Epithelial cell of prostate (primary cell): ENCODE measurements at regions not wholly inside any gene's neighbourhood (a gene's known extent, or its start where the extent isn't known, plus 50 kb on each side); places are given as distances from the start of the nearest gene placed in this dataset.
"Not testable (repeated sequence)": the region's sequence is repeated elsewhere in the genome, so short reads cannot be mapped to it uniquely, and the experiment has no call there.

Source experiments
- DNase-seq: peaks from one replicate; pipeline ENCODE4 v3.0.0-alpha.2; 2011; ENCODE audit warnings: low read depth, low spot score
- H3K27ac ChIP-seq: fragments of 450-650 bp; 2 replicates; pipeline ENCODE4 v1.5.1; 2017; ENCODE audit warnings: mild to moderate bottlenecking

DNA sequence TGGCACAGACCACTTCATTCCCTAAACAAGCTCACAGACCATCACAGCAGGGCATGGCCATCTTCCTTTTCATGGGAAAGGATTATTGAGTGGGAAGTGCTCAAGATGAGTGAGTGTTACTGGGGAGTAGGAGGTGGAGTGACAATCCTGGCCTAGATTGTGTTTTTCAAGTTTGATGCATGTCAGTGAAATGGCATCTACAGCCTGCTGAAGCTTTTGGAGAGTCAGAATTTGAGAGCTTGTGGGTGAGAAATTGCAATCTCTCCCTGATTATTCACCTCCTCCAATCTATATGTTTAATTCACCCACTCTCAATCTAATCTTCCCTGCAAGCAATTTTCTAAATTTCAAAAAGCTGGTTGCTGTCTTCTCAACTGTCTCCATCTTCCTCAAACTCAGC is 156.1 kb upstream of the G2E3 start:
- H3K27ac ChIP-seq: no peak overlapping the region
- DNase-seq: no peak

DNA sequence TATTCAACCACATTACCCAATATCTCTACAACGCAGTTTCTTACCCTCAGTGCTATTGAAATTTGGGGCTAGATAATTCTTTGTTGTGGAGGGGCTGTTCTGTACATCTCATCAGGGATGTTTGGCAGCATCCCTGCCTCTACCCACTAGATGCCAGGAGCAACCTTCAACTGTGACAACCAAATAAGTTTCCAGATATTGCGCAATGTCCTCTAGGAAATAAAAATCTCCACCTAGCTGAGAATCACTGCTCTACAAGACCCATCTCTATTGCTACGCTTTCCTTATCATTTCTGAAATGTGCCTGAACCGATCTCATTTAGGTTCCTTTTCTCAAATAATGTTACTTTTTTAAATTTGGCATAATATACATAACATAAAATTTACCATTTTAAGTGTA is 155.2 kb upstream of the G2E3 start:
- DNase-seq: no peak
- no peak overlapping the region for H3K27ac ChIP-seq

DNA sequence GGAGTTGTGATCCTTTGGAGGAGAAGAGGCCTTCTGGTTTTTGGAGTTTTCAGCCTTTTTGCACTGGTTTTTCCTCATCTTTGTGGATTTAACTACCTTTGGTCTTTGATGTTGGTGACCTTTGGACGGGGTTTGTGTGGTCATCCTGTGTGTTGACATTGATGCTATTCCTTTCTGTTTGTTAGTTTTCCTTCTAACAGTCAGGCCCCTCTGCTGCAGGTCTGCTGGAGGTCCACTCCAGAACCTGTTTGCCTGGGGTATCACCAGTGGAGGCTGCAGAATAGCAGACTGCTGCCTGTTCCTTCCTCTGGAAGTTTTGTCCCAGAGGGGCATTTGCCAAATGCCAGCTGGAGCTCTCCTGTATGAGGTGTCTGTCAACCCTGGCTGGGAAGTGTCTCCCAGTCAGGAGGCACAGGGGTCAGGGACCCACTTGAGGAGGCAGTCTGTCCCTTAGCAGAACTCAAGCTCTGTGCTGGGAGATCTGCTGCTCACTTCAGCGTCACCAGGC is 149.4 kb upstream of the G2E3 start:
- H3K27ac ChIP-seq, DNase-seq: not testable (repeated sequence)

DNA sequence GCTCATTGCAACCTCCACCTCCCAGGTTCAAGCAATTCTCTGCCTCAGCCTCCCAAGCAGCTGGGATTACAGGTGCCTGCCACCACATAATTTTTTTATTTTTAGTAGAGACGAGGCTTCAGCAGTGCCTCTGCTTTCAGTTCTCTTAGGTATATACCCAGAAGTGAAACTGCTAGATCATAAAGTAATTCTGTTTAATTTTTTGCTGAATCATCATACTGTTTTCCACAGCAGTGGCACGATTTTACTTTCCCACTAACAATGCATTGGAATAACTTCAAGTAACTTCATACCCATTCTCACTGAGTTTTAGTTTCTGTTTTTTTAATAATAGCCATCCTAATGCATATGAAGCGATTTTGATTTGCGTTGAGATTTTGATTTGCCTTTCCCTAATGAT is 148.0 kb upstream of the G2E3 start:
- DNase-seq: no peak

DNA sequence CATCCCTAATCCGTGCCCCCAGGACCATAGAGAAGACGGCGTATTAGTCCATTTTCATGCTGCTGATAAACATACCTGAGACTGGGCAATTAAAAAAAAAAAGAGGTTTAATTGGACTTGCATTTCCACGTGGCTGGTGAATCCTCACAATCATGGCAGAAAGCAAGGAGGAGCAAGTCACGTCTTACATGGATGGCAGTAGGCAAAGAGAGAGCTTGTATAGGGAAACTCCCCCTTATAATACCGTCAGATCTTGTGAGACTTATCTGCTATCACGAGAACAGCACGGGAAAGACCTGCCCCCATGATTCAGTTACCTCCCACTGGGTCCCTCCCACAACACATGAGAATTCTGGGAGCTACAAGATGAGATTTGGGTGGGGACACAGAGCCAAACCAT is 145.8 kb upstream of the G2E3 start:
- not testable (repeated sequence) for H3K27ac ChIP-seq, DNase-seq

More for the DNA sequence above, 148.0 kb upstream of the G2E3 start:
- H3K27ac ChIP-seq: no peak overlapping the region

DNA sequence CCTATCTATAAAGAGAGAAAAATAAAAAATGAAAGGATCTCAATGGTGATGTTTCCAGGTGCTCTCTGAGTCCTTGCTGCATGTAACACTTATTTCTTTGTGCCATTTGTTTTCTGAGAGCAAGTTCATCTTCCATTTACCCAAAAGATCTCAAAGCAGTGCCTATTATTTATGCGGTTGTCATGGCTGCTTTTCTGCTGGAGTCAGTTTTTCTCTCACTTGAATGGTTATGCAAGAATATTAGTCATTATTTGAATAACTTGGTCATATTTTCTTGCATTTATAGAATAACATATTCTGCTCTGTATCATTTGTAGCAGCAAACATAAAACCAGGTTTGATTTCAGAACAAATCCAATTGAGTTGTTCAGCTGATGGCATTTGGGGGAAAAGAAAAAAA is 141.8 kb upstream of the G2E3 start:
- no peak for DNase-seq
- no peak overlapping the region for H3K27ac ChIP-seq

DNA sequence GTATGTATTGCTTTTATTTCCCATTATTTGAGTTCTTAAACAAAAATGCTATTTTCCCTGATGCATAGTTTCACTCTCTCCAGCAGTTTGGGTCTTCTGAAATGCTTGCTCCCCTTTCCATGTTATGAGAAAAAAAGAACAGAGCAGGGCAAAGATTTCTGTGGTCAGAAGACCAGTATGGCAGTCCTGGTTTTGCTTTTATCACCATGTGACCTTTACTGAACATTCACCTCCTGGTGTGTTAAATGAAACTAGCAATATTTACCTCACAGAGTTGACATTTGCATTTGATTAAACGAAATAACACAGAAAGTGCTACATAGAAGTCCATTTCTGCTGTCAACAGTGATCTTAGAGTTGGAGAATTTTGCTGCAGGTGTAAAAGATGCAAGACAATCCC is 141.0 kb upstream of the G2E3 start:
- DNase-seq: no peak
- no peak overlapping the region for H3K27ac ChIP-seq

DNA sequence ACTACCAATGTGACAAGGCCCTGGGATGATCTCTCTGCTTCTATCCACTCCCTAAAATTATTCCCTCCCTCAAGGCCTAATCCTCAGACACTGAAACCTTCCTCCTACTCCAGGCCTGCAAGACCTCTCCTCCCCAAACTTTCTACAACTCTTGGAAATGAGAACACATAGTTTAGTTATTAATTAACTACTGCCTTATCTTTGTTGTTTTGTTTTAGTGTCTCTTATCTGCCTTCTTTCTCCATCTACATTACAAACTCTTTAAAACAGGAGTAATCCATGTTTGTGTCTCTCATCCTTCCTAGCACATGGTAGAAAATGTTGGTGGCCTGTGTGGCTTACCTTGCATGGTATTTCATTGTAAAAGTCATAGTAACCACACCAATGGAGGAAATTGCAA is 139.9 kb upstream of the G2E3 start:
- no peak overlapping the region for H3K27ac ChIP-seq
- no peak for DNase-seq

DNA sequence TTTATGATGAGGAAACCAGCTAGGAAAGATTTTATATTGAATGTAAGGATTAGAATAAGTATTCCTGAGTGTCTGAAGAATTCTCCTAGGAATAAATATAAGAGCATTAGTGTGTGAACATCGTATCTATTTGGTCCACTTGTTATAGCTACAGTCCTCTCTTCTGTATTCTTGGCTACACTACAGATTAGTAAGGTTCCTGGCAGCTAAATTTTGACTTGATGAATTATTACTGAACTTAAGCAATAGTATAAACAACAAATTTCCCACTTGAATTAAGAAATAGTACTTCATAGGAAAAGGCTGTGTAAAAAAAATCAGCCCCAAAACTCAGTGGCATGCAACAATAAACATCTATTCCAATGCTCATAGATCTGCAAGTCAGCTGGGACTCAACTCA is 138.4 kb upstream of the G2E3 start:
- DNase-seq: no peak
- no peak overlapping the region for H3K27ac ChIP-seq

DNA sequence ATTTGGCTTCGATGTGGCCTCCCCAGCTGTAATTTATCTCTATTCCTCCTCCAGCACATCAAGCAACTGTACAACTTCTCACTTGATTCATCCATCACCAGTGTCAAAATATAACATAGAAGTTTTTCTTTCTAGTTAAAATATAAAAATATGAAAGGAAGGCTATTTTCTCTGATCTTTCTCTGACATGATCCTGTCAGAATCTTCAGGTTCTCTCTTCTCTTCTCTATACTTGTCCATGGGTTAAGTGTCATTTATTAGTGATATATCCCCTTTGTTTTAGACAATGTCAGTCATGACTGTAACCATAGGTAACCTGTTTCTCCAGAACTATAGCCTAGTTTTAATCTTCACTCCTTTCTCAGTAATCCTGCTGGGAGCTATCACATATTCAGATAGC is 132.5 kb upstream of the G2E3 start:
- no peak overlapping the region for H3K27ac ChIP-seq
- DNase-seq: no peak

DNA sequence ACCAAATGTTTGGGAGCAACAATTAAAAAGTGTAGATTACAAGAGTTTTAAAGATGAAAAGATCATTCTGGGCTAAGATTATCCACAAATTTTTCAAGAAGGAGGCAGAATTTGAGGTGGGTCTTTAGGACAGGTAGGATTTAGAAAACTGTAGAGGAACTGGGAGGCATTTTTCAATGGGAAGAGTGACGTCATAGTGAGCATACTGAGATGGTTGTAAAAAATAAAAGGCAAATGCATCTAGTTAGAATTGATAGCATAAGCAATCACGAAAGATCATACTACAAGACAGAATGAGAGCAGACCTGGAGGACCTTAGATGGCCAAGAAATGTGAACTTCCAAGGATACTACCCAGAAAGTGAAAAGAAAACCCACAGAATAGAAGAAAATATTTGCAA is 131.6 kb upstream of the G2E3 start:
- no peak for DNase-seq

DNA sequence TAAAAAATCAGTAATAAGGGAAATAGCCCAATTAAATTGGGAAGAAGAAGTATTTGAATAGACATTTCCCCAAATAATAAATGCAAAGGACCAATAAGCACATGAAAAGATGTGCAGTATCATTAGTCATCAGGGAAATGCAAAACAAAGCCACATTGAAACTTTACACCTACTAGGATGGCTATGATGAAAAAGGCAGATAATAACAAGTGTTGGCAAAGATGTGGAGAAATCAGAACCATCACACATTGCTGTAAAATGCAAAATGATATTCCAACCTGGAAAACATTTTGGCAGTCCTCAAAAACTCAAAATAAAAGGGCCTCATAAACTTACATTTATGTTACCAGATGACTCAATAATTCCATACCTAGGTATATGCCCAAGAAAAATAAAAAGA is 131.1 kb upstream of the G2E3 start:
- DNase-seq: no peak
- H3K27ac ChIP-seq: no peak overlapping the region

More for the DNA sequence above, 131.6 kb upstream of the G2E3 start:
- no peak overlapping the region for H3K27ac ChIP-seq

DNA sequence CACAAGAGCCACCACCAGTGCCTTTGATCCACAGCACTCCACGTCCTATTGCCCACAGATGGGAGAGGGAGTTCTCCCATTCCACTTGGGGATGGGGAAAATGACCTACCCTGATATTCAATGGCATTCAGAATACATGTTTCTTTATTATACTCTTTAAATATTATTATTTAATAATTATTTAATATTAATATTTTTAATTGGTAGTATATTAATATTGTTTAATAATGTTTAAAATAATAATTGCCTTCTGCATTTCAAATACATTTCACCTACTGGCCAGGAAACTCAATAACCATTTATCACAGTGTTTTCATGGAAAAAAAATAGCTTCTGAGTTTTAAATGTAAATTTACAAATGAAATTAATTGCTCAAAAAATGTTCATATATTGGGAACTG is 127.4 kb upstream of the G2E3 start:
- no peak overlapping the region for H3K27ac ChIP-seq
- DNase-seq: no peak

DNA sequence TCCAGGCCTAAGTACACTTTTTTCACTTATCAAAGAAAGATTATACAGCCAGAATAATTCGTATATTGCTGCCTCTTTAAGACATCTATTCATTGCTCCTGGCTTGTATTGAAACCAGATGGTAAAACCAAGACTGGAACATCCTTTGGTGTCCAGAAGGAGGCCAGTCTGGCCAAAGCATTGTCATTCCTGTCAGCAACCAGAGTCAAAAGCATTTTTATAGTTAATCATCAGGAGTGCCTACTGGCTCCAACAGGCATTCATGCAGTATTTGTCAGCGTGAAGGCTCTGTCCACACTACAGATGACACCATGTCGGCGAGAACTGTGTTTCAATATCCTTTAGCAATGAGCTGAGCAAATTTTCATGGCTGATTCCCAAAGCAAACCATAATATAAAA is 118.0 kb upstream of the G2E3 start:
- no peak for DNase-seq

DNA sequence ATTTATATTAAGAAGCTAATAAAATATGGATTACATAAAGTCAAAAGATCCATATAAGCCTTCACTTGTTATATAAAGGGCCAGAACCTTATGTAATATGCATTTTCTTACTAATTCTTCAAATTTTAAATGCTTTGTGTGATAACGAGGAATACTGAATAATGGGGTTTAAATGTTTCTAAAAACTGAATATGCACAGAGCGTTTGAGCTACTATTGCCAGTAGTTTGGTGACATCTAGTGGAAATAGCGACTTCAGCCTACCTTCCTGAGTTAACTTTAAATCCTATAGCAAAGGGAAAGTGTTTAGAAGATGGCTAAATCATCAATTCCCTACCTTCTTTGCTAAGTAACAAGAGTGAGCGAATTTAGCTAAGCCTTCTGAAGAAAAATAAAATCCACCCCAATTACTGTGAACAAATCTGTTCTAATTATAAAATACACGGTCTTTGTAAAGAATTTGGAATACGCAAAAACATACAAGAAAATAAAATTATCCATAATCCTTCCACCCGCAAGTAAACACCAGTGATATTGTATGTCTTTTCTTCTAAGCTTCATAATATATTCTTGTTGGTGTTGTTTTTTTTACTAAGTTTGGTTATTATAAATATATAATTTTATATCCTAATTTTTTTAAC is 115.5 kb upstream of the G2E3 start:
- no peak overlapping the region for H3K27ac ChIP-seq
- DNase-seq: no peak

More for the DNA sequence above, 118.0 kb upstream of the G2E3 start:
- H3K27ac ChIP-seq: no peak overlapping the region

DNA sequence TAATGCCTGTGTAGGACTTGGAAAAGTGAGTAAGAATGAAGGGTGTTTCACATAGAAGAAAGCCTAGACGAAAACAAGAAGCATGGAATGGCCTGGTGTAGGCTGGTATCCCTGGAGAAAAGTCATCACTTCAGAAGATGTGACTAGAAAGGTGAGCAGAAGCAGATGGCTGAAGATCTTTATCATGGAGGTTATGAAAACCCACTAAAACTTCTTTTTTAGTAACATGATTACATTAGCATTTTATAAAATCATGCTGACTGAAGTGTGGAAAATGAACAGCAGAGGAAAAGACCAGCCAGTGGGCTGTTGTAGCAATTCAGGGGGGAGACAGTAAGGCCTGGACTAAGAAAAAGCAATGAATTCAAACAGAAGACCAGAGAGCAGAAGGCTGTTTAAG is 114.5 kb upstream of the G2E3 start:
- DNase-seq: no peak
- no peak overlapping the region for H3K27ac ChIP-seq

DNA sequence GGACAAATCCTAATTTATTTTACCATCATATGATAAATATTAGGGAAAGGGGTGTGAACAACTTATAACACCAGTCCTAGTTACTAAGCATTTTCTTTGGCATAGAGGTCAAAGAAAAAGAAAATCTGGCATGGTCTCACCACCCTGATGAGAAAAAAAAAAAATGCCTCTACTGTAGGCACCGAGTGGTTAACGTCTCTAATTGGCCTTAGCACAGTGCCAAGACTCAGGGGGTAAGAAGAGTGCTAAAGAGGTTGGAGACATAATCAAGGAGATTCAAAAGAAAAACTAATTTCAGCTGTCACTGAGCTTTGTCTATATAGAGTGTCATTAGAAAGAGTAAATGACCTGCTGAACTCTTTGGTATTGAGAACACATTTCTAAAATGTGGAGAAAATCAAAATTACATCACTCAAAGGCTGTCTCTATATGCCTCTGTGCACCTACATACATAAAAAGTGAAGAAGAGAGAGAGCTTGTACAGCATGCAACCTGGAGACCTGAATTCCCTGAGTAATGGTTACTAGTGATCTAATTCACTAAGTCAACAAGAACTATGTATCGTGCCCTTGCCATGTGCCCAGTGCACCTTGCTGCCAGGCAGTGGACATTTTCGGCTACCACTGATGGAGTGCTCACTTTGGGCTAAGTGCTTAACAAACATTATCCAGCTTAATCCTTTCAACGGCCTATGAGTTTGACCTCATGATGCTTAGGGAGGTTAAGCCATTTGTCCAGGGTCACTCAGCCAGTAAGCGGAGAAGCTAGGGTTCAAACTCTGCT is 113.8 kb upstream of the G2E3 start:
- no peak overlapping the region for H3K27ac ChIP-seq

DNA sequence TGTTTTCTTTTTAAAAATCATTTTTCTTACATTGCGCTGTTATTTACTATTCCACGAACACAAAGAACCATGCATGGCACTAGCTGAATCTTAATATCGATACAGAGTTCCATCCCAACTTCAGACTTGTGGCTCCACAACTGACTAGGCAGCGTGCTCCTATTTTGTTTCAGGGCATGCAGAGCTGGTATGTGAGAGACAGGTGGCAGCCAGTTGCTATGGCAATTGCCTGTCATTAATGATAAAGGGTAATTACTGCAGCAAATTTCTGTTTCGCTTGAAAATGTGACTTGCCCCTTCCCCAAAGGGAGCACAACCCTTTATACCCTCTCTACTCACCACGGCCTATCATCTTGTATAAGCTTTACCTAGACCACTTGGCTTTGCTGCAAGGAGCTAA is 113.1 kb upstream of the G2E3 start:
- no peak overlapping the region for H3K27ac ChIP-seq
- no peak for DNase-seq

More for the DNA sequence above, 113.8 kb upstream of the G2E3 start:
- DNase-seq: no peak

DNA sequence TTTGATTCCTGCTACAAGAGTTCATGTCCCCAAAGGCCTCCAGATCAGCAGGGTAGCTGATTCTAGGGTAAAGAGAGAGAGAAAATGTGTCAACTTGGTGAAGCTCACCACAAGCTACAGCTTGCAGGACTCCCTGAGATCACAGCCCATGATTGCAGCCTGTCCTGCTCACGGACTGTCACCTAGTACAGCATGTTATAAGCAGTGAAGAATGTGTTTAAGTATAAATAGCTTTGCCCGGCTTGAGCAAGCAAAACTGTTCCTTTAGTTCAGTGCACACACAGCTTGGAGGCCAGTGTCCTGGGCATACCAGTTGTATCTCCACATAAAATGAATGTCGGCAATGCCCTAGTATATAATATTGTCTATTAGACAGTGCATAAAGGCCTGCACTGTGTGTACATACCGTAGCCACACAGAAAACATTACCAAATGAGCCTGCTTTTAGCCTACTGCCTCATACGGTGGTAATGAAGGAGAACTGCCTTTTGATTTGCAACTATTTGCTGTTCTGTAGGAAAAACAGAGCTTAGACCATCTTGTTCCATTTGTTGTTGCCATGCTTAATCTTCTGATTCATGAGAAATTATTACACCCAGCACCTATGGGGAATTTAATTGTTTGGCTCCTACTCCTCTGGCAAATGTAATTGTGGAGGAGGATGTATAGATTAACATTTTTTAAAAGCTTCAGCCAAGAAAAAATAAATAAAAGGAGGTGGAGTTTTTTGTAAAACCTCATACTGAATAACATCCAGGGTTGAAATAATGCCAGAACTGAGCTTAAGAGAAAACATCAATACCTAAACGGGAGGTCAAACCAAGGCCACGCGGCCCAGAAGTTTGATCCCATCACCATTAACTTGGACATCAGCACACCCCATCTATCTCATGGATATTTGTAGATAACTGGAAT is 108.1 kb upstream of the G2E3 start:
- H3K27ac ChIP-seq: no peak overlapping the region
- peak; percentile 10 for DNase-seq

DNA sequence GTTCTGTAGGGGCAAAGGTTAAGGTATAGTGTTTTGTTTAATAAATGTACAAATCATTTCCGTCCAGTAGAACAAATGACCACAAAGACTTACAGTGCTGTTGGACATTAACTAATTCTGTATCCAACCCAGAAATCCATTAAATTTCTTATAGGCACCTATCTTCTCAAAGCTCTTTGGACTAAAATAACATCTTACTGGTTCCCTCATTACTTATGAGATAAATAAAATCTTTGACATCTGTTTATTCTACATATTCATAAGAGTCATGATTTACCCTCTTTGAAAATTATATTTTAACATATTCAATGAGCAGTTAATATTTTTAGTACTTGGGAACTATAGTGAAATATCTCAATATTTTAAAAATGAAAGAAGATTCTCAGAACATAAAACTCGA is 102.7 kb upstream of the G2E3 start:
- no peak for DNase-seq
- H3K27ac ChIP-seq: no peak overlapping the region

DNA sequence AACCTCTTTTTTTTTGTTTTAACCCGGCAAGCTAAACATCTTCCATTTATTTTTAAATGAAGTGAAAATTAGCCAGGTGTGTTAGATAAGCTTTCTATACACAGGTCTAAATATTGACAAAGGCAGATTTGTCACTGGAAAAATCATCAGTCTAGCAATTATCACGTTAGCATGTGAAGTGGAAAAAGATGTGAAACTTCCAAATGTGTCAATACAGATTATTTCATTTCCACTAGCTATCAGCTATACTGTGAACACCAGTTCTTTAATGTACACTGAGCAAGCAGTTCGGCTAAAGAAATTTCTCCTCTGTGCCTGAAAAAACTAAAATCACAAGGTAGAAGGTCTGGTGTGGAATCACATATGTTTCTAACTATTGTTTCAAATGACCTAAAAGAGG is 96.6 kb upstream of the G2E3 start:
- H3K27ac ChIP-seq: no peak overlapping the region
- no peak for DNase-seq
